HS-5 (cell line): ENCODE measurements at regions not wholly inside any gene's neighbourhood (a gene's known extent, or its start where the extent isn't known, plus 50 kb on each side); places are given as distances from the start of the nearest gene placed in this dataset.
"Not testable (repeated sequence)": the region's sequence is repeated elsewhere in the genome, so short reads cannot be mapped to it uniquely, and the experiment has no call there.

Experiments
- DNase-seq: peaks from one replicate; pipeline ENCODE4 v3.0.0-alpha.2; 2012; ENCODE audit warnings: low read depth

- no peak for DNase-seq
Measured at GRCh38 chr2:43071599-43072550, 154.5 kb downstream of the ZFP36L2 start.

- no peak for DNase-seq
Measured at GRCh38 chr2:43070676-43071502, 155.5 kb downstream of the ZFP36L2 start.

DNA sequence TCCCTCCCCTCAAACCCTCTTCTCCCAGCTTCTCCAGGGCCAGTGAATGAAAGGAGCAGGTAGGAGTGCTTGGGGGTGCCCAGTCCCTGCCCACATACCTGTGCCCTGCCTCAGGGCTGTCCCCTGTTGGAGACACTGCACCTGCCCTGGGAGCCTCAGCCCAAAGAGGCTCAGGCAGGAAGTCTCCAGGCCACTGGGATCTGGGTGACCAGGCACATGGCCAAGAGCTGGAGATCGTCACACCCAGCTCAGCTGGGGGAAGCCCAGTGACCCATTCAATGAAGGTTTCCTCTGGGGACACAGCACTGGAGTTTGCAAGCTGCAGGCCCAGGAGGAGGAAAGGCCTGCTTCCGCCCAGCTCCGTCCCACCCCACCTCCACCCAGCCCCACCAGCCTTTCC lies 156.4 kb downstream of the ZFP36L2 start:
- DNase-seq: no peak

DNA sequence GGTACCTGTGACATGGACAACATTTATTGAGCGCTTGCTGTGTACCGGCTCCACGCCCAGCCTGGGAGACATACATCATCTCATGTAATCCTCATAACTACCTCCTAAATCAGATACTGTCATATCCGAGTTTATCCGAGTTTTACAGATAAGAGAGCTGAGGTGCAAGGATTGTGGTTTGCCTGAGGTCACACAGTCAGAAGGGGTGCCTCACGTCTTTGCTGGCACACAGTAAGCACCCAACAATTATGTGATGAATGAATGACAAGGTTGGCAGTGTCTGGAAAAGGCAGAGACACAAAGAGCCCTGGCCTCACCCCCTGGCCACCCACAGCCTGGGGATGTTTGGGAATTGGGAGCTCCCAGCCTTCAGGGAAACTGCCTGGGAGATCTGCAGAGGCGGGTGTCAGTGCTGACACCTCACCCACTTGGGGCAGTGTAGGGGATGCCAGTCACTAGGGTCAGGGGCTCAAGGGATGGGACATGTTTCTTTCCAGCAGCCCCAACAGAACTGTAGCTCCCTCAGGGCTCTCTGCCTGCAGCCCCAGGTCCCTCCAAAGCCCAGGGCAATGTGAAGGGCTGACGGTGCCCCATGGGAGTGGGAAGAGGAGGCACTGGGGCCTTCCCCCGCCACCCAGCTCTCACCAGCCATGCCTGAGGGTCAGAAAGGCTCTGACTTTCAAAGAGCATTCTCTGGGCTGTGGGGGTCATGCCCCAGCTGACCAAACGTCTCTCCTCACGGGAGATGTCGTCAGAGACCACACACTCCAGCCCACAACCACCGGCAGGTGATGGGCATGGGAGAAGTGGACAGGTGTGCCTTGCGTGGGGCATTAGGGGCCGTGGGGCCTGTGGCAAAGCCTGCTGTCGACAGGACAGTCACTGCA lies 157.5 kb downstream of the ZFP36L2 start:
- no peak for DNase-seq

DNA sequence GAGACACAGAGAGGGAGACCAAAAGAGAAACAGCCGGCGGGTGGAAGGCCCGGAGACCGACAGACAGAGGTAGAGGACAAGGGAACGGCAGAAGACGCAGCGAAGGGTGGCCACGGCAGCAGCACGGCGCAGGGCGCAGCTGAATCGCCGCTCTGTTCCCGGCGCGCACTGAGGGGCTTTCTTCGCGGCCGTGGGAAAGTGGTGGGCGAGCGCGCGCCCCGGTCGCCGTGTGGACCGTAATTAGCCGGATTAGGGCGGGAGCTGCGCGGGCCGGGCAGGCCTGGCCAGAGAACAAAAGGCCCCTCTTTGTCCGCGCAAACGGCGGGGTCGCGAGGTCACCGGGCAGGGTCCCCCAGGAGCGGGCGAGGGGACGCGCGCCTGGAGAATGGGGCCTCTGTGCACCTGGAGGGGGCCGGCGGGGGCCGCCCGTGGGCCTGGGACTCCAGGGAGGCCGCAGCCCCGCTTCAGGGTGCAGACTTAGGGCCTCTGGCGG lies 158.3 kb downstream of the ZFP36L2 start:
- no peak for DNase-seq

DNA sequence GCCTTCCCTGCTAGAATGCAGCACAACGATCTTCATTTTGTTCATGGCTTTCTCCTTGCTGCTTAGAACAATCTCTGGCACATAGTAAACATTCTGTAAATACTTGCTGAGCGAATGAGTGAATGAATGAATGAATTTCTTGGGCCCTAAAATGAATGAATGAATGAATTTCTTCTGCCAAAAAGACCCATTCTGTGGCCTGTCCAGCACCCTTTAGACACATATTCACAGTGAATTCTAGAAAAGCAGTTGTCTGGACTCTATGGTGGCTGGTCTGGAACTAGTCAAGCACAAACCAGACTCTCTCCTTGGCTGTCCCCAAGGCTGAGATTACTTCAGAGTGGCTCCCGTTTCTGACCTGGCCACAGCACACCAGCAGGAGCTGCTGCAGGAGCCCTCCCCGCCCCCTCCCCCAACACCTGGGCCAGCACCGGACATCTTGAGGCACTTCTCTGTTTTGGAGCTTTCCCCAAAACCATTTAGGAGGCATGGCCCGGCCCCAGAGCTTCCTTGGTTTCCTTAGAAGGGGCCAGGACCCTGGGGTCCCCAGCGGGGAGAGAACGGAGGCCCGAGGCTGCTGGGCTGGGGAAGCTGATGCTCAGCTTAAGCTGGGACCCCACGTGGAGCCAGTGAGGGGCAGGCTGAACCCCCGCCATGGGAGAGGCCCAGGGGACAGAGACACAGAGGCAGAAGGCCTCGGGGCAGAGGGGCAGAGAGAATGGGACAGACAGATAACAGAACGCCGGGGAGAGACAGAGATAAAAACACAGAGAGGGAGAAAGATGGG lies 159.0 kb downstream of the ZFP36L2 start:
- no peak for DNase-seq

GRCh38 chr2:43066541-43067253 lies 159.7 kb downstream of the ZFP36L2 start:
- not testable (repeated sequence) for DNase-seq

- DNase-seq: no peak
Measured at GRCh38 chr2:43065871-43066270, 160.5 kb downstream of the ZFP36L2 start.

GRCh38 chr2:43065036-43065435 lies 161.4 kb downstream of the ZFP36L2 start:
- DNase-seq: no peak

DNA sequence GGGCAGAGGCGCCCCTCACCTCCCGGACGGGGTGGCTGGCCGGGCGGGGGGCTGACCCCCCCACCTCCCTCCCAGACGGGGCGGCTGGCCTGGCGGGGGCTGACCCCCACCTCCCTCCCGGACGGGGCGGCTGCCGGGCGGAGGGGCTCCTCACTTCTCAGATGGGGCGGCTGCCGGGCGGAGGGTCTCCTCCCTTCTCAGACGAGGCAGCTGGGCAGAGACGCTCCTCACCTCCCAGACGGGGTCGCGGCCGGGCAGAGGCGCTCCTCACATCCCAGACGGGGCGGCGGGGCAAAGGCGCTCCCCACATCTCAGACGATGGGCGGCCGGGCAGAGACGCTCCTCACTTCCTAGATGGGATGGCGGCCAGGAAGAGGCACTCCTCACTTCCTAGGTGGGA lies 163.3 kb downstream of the ZFP36L2 start:
- not testable (repeated sequence) for DNase-seq

GRCh38 chr2:43062058-43062457 lies 164.3 kb downstream of the ZFP36L2 start:
- DNase-seq: no peak

- DNase-seq: no peak
Measured at GRCh38 chr2:43060390-43061016, 165.9 kb downstream of the ZFP36L2 start.

- DNase-seq: no peak
Measured at GRCh38 chr2:43059183-43059897, 167.1 kb downstream of the ZFP36L2 start.

GRCh38 chr2:43058726-43059110 lies 167.7 kb downstream of the ZFP36L2 start:
- no peak for DNase-seq

GRCh38 chr2:43057742-43058725 lies 168.4 kb downstream of the ZFP36L2 start:
- no peak for DNase-seq

GRCh38 chr2:43057026-43057741 lies 169.2 kb downstream of the ZFP36L2 start:
- no peak for DNase-seq

DNA sequence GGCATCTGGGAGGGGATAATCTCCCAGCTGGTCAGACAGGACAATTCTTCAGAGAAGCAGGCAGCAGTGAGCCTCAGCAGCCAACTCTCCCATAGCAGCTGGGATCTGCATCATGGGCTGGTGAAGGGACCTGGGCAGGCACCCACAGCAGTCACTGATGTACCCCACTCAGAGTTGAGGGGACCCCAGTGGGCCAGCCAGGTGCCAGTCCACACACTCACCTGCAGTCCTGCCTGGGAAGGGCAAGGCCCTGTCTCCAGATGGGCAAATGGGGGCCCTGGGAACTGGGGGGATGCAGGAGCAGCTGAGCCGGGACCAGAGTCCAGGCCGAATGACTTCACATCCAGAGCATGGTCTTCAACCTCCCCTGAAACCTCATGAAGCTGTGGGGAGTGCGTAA lies 170.4 kb downstream of the ZFP36L2 start:
- DNase-seq: no peak
